RWPE2 (cell line): ENCODE measurements at regions not wholly inside any gene's neighbourhood (a gene's known extent, or its start where the extent isn't known, plus 50 kb on each side); places are given as distances from the start of the nearest gene placed in this dataset.
"Not testable (repeated sequence)": the region's sequence is repeated elsewhere in the genome, so short reads cannot be mapped to it uniquely, and the experiment has no call there.

Source experiments
- ATAC-seq: fragments of 200-7000 bp; cut with Tn5 transposase; 3 replicates; pipeline ENCODE4 v1.9.1; 2021; ENCODE audit warnings: low read depth
- DNase-seq: peaks from one replicate; pipeline ENCODE4 v3.0.0-alpha.2; 2020; ENCODE audit warnings: low spot score
- H3K27ac ChIP-seq: fragments of 450-650 bp; 2 replicates; pipeline ENCODE4 v1.5.1; 2017; ENCODE audit warnings: mild to moderate bottlenecking; ENCODE audit not compliant: poor library complexity, severe bottlenecking
- H3K27me3 ChIP-seq: fragments of 250-450 bp; sonication (Bioruptor Pico); 2 replicates; pipeline ENCODE4 v1.5.1; 2021; ENCODE audit warnings: mild to moderate bottlenecking, moderate library complexity; ENCODE audit not compliant: insufficient read depth, poor library complexity, severe bottlenecking
- H3K36me3 ChIP-seq: fragments of 250-450 bp; sonication (Bioruptor Pico); 2 replicates; pipeline ENCODE4 v1.5.1; 2020; ENCODE audit warnings: low read depth, mild to moderate bottlenecking, moderate library complexity
- H3K4me1 ChIP-seq: fragments of 250-450 bp; sonication (Bioruptor Pico); 2 replicates; pipeline ENCODE4 v1.5.1; 2021; ENCODE audit warnings: mild to moderate bottlenecking, moderate library complexity; ENCODE audit not compliant: insufficient read depth, poor library complexity, severe bottlenecking
- H3K4me3 ChIP-seq: fragments of 250-450 bp; sonication (Bioruptor Pico); 2 replicates; pipeline ENCODE4 v1.5.1; 2021; ENCODE audit warnings: mild to moderate bottlenecking, moderate library complexity; ENCODE audit not compliant: severe bottlenecking
- H3K9me3 ChIP-seq: fragments of 250-450 bp; sonication (Bioruptor Pico); 2 replicates; pipeline ENCODE4 v1.5.1; 2021; ENCODE audit warnings: mild to moderate bottlenecking, moderate library complexity; ENCODE audit not compliant: severe bottlenecking
- CTCF ChIP-seq: fragments of 450-650 bp; IDR thresholded peaks from one replicate; pipeline ENCODE4 v1.5.1; 2017; ENCODE audit warnings: mild to moderate bottlenecking, moderate library complexity; ENCODE audit not compliant: poor library complexity, severe bottlenecking

- Histone ChIP-seq H3K9me3 (no peaks in the 10 kb centered on the region), H3K36me3 (no peaks in the 10 kb centered on the region), H3K27me3 (no peaks in the 10 kb centered on the region), H3K4me3 (no peak overlapping the region), H3K4me1 (no peaks in the 10 kb centered on the region), H3K27ac (no peak overlapping the region)
- DNase-seq (no peak), ATAC-seq (peak; percentile 23; the same call in 1 of the 3 replicates)
- no peak for TF ChIP-seq CTCF
Measured at GRCh38 chr10:3654496-3654895, 130.5 kb downstream of the KLF6 start.

DNA sequence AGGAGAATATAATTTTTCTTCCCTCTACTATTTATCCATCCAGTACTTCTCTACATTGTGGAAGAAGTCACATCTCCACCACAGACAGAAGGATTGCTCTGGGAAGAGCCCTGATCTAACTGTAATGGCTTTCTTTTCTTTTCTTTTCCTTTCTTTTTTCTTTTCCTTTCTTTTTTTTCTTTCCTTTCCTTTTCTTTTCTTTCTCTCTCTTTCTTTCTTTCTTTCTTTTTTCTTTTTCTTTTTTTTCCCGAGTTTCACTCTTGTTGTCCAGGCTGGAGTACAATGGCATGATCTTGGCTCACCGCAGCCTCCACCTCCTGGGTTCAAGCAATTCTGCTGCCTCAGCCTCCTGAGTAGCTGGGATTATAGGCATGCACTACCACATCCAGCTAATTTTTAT lies 131.7 kb downstream of the KLF6 start:
- not testable (repeated sequence) for H3K36me3 ChIP-seq, ATAC-seq, H3K9me3 ChIP-seq, H3K4me3 ChIP-seq, H3K4me1 ChIP-seq, DNase-seq, H3K27ac ChIP-seq, H3K27me3 ChIP-seq

GRCh38 chr10:3652886-3653285 lies 132.1 kb downstream of the KLF6 start:
- Histone ChIP-seq H3K4me3 (no peak overlapping the region), H3K4me1 (no peaks in the 10 kb centered on the region), H3K9me3 (no peaks in the 10 kb centered on the region), H3K27me3 (no peaks in the 10 kb centered on the region), H3K27ac (no peak overlapping the region), H3K36me3 (no peaks in the 10 kb centered on the region)
- DNase-seq (no peak), ATAC-seq (no peak)
- no peak for TF ChIP-seq CTCF

GRCh38 chr10:3651969-3652653 lies 132.9 kb downstream of the KLF6 start:
- H3K27me3 ChIP-seq: no peaks in the 10 kb centered on the region

DNA sequence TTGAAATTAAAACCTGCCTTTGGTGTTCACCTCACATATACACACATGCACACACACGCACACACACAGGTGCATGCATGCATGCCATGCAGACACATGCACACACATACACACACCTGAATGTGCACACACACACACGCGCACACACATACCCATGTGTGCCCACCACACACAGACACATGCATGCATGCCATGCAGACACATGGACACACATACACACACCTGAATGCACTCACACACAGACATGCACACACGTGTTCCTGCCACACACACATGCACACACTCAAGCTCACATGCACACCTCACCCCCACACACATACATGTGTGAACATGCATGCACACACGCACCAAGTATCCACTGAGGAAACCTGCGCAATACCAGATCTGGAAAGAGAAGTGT lies 136.4 kb downstream of the KLF6 start:
- no peak overlapping the region for H3K27ac ChIP-seq
- ATAC-seq (no peak), DNase-seq (no peak)
- no peak for TF ChIP-seq CTCF
- H3K36me3 ChIP-seq: no peaks in the 10 kb centered on the region
- no peaks in the 10 kb centered on the region for H3K9me3 ChIP-seq
- H3K4me3 ChIP-seq: no peak overlapping the region
- H3K4me1 ChIP-seq: no peaks in the 10 kb centered on the region
- H3K27me3 ChIP-seq: no peaks in the 10 kb centered on the region

More at GRCh38 chr10:3651969-3652653, 132.9 kb downstream of the KLF6 start:
- ATAC-seq (no peak), DNase-seq (no peak)
- Histone ChIP-seq H3K36me3 (no peaks in the 10 kb centered on the region), H3K9me3 (no peaks in the 10 kb centered on the region), H3K27ac (no peak overlapping the region), H3K4me1 (no peaks in the 10 kb centered on the region), H3K4me3 (no peak overlapping the region)
- TF ChIP-seq CTCF: no peak
